ENCODE measurements at regions not wholly inside any gene's neighbourhood (a gene's known extent, or its start where the extent isn't known, plus 50 kb on each side); places are given as distances from the start of the nearest gene placed in this dataset.
A peak's percentile ranks its signal among the peaks of the same experiment; 100 is the strongest.

DNA sequence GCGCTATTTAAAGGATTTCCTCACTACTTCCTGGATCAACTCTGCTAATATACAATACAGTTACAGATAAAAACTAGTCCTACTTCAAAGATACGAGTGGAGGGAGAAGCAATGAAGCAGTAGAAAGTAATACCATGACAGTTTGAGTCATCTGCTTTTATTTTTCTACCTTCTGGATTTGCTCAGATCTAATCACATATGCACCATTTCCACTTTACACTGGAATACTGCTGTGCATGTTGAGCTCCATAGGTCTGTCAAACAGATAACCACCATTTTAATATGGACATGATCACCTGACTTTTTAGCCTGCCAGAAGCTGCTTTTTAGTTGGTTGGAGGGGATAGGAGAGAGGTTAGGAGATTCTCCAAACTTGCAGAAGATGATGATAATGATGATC is 92.5 kb downstream of the MMUT start:
- ATAC-seq (no peak), DNase-seq (ENCODE audit: low read depth, low spot score) (no peak)
- no TSS peak for BruUV-seq (replicated peaks)

More for the DNA sequence above, 92.5 kb downstream of the MMUT start:
- Histone ChIP-seq H2AFZ (ENCODE audit: low read depth, low read length, poor library complexity, severe bottlenecking) (peak overlapping the region; percentile 19), H3K4me1 (ENCODE audit: control insufficient read depth in 1 of 2, insufficient read depth in 2 of 2, low read length in 2 of 2) (no peaks in the 10 kb centered on the region), H3K36me3 (ENCODE audit: control insufficient read depth in 1 of 2, insufficient read depth in 2 of 2, low read length in 2 of 2) (no peaks in the 10 kb centered on the region), H3K4me2 (ENCODE audit: low read length) (no peak overlapping the region), H3K27me3 (ENCODE audit: insufficient read depth, low read length) (no peaks in the 10 kb centered on the region), H4K20me1 (ENCODE audit: insufficient read depth) (no peaks in the 10 kb centered on the region), H3K9me3 (ENCODE audit: control insufficient read depth in 1 of 2, insufficient read depth in 1 of 2, low read depth in 1 of 2, low read length in 2 of 2) (peaks cover 0 to 9% of the 10 kb centered on the region in 2 experiments; a peak in 1 of 4 replicates), H3K9ac (ENCODE audit: low read length) (no peak overlapping the region), H3K79me2 (ENCODE audit: insufficient read depth, low read length) (no peaks in the 10 kb centered on the region), H3K27ac (ENCODE audit: low read depth, low read length) (no peak overlapping the region), H3K4me3 (replicated peaks in 1 of 2; ENCODE audit: low read depth in 1 of 2, low read length in 2 of 2) (no peak overlapping the region), H3K9me2 (ENCODE audit: insufficient read depth) (no peaks in the 10 kb centered on the region)
- TF ChIP-seq, protein P1, sequence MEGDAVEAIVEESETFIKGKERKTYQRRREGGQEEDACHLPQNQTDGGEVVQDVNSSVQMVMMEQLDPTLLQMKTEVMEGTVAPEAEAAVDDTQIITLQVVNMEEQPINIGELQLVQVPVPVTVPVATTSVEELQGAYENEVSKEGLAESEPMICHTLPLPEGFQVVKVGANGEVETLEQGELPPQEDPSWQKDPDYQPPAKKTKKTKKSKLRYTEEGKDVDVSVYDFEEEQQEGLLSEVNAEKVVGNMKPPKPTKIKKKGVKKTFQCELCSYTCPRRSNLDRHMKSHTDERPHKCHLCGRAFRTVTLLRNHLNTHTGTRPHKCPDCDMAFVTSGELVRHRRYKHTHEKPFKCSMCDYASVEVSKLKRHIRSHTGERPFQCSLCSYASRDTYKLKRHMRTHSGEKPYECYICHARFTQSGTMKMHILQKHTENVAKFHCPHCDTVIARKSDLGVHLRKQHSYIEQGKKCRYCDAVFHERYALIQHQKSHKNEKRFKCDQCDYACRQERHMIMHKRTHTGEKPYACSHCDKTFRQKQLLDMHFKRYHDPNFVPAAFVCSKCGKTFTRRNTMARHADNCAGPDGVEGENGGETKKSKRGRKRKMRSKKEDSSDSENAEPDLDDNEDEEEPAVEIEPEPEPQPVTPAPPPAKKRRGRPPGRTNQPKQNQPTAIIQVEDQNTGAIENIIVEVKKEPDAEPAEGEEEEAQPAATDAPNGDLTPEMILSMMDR (IDR thresholded peaks at IDR 0.05 in 2 of 3, conservative IDR thresholded peaks at IDR 0.05 in 1 of 3; ENCODE audit: borderline replicate concordance in 1 of 3, insufficient read depth in 1 of 3, low read depth in 2 of 3, low read length in 2 of 3), result no peak
- TF ChIP-seq EGR1 (IDR thresholded peaks at IDR 0.05; ENCODE audit: low read depth) (no peak), TCF7L2 (IDR thresholded peaks at IDR 0.05; ENCODE audit: borderline replicate concordance, extremely low read depth, insufficient read depth, insufficient read length) (no peak), YY1 (IDR thresholded peaks at IDR 0.05; ENCODE audit: extremely low read depth, insufficient replicate concordance, low read depth, low read length) (no peak), ELF1 (IDR thresholded peaks at IDR 0.05; ENCODE audit: borderline replicate concordance, low read depth) (no peak), ZNF274 (IDR thresholded peaks at IDR 0.05; ENCODE audit: low read depth, low read length) (no peak), POLR2A (IDR thresholded peaks at IDR 0.05; ENCODE audit: borderline replicate concordance, extremely low read depth, insufficient read depth, insufficient read length) (no peak), SIN3A (IDR thresholded peaks at IDR 0.05; ENCODE audit: low read depth) (no peak), EZH2 (IDR thresholded peaks at IDR 0.05) (no peak), CEBPB (IDR thresholded peaks at IDR 0.05; ENCODE audit: low read depth) (no peak), CBX3 (IDR thresholded peaks at IDR 0.05; ENCODE audit: low read depth) (no peak), SRF (IDR thresholded peaks at IDR 0.05; ENCODE audit: low read depth) (no peak), SP1 (IDR thresholded peaks at IDR 0.05; ENCODE audit: low read depth) (no peak), FOSL1 (IDR thresholded peaks at IDR 0.05; ENCODE audit: low read depth) (no peak), POLR2AphosphoS5 (IDR thresholded peaks at IDR 0.05; ENCODE audit: low read depth, low read length) (no peak)
- TF ChIP-seq, protein P2, sequence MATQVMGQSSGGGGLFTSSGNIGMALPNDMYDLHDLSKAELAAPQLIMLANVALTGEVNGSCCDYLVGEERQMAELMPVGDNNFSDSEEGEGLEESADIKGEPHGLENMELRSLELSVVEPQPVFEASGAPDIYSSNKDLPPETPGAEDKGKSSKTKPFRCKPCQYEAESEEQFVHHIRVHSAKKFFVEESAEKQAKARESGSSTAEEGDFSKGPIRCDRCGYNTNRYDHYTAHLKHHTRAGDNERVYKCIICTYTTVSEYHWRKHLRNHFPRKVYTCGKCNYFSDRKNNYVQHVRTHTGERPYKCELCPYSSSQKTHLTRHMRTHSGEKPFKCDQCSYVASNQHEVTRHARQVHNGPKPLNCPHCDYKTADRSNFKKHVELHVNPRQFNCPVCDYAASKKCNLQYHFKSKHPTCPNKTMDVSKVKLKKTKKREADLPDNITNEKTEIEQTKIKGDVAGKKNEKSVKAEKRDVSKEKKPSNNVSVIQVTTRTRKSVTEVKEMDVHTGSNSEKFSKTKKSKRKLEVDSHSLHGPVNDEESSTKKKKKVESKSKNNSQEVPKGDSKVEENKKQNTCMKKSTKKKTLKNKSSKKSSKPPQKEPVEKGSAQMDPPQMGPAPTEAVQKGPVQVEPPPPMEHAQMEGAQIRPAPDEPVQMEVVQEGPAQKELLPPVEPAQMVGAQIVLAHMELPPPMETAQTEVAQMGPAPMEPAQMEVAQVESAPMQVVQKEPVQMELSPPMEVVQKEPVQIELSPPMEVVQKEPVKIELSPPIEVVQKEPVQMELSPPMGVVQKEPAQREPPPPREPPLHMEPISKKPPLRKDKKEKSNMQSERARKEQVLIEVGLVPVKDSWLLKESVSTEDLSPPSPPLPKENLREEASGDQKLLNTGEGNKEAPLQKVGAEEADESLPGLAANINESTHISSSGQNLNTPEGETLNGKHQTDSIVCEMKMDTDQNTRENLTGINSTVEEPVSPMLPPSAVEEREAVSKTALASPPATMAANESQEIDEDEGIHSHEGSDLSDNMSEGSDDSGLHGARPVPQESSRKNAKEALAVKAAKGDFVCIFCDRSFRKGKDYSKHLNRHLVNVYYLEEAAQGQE (IDR thresholded peaks at IDR 0.05; ENCODE audit: low read depth), result no peak
- TF ChIP-seq, protein P3, sequence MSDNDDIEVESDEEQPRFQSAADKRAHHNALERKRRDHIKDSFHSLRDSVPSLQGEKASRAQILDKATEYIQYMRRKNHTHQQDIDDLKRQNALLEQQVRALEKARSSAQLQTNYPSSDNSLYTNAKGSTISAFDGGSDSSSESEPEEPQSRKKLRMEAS (IDR thresholded peaks at IDR 0.05), result no peak
- TF ChIP-seq, protein P4, sequence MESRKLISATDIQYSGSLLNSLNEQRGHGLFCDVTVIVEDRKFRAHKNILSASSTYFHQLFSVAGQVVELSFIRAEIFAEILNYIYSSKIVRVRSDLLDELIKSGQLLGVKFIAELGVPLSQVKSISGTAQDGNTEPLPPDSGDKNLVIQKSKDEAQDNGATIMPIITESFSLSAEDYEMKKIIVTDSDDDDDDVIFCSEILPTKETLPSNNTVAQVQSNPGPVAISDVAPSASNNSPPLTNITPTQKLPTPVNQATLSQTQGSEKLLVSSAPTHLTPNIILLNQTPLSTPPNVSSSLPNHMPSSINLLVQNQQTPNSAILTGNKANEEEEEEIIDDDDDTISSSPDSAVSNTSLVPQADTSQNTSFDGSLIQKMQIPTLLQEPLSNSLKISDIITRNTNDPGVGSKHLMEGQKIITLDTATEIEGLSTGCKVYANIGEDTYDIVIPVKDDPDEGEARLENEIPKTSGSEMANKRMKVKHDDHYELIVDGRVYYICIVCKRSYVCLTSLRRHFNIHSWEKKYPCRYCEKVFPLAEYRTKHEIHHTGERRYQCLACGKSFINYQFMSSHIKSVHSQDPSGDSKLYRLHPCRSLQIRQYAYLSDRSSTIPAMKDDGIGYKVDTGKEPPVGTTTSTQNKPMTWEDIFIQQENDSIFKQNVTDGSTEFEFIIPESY (IDR thresholded peaks at IDR 0.05; ENCODE audit: extremely low read depth, insufficient replicate concordance, low read length), result no peak
- TF ChIP-seq, protein P5, sequence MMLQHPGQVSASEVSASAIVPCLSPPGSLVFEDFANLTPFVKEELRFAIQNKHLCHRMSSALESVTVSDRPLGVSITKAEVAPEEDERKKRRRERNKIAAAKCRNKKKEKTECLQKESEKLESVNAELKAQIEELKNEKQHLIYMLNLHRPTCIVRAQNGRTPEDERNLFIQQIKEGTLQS (IDR thresholded peaks at IDR 0.05), result no peak
- intact Hi-C loops (cut with micrococcal nuclease), result no loop called here
- RAD21 ChIA-PET (ENCODE audit: low non-redundant PET in 1 of 2, low total read pairs in 2 of 2, uncharacterized antibody in 2 of 2, unreplicated experiment in 2 of 2), result no interaction called here
- POLR2A ChIA-PET, result no interaction called here
- CTCF ChIA-PET, result no interaction called here
